A673 (cell line): ENCODE measurements at regions not wholly inside any gene's neighbourhood (a gene's known extent, or its start where the extent isn't known, plus 50 kb on each side); places are given as distances from the start of the nearest gene placed in this dataset.

Experiments used
- CTCF ChIP-seq: fragments of 300-800, 200-600 bp; sonication (generic); conservative IDR thresholded peaks from 2 replicates; pipeline ENCODE4 v1.5.1; 2017; ENCODE audit warnings: low read depth, mild to moderate bottlenecking, antibody characterized with exemption, low read length, moderate library complexity, mixed read lengths
- EZH2 ChIP-seq: fragments of 200-600 bp; sonication (generic); IDR thresholded peaks from 2 replicates; pipeline ENCODE4 v1.6.1; 2017; ENCODE audit warnings: borderline replicate concordance, low read depth, mild to moderate bottlenecking, mixed read lengths, antibody characterized with exemption, low read length; ENCODE audit not compliant: poor library complexity, severe bottlenecking

GRCh38 chr12:105479710-105480109 lies 149.2 kb downstream of the C12orf75 start:
- TF ChIP-seq CTCF: no peak
- TF ChIP-seq EZH2: no peak
